Stimulated activated CD4-positive, alpha-beta T cell treated with anti-CD3 and anti-CD28 coated beads, Interleukin-4, amount 100 ng/mL, for 4 hours (primary cell): ENCODE measurements at regions not wholly inside any gene's neighbourhood (a gene's known extent, or its start where the extent isn't known, plus 50 kb on each side); places are given as distances from the start of the nearest gene placed in this dataset.
"Not testable (repeated sequence)": the region's sequence is repeated elsewhere in the genome, so short reads cannot be mapped to it uniquely, and the experiment has no call there.

ENCODE experiments used
- DNase-seq, 2 experiments: peaks; one replicate each; pipeline ENCODE4 v3.0.0-alpha.2; 2020

DNA sequence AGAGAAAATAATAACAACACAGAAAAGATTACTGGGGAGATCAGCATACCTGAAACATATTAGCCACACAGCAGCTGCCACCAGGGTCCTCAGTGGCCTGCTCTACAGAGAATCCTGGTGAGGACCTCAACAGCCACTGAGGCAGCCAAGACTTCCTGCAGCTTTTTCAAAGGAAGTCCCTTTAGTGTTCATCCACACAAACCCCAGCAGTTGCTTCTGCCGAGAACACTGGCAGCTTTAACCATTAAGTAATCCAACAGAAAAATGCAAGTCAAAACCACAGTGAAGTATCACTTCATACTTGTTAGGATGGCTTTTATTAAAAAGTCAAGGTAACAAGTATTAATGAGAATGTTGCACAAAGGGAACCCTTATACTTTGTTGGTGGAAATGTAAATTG is 542.0 kb upstream of the GCFC2 start:
- no peak for DNase-seq

DNA sequence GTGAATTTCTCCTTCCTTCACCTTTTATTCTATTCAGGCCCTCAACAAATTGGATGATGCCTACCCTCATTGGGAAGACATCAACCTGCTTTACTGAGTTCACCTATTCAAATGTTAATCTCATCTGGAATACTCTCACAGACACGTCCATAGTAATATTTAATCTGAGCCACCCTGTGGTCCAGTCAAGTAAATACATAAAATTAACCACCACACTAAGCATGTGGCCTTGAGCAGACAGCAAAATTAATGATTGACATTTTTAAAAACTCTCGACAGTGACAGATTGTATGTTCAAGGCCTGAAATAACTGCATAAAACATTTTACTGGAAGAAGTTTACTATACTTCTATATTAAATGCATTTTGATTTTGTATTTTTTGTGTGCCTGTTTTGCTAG is 540.6 kb upstream of the GCFC2 start:
- no peak for DNase-seq

DNA sequence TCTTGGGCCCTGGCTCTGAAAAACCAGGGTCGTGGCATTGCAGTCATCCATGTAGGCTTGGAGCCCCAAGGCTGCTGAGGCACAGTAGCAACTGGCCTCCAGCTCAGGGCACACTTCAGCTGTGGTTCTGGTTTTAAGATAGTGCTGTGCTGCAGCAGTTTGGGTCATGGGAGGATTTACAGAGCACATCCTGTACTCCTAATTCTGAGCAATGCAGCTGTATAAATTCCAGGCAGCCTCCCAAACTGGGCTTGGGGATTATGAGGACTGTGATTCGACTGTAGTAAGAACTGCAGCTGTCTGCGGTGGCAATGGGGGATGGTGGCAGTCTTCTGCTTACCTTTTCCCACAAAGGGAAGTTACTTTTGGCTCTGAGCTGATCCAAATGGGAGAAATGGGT is 536.3 kb upstream of the GCFC2 start:
- no peak for DNase-seq

GRCh38 chr2:76211991-76212985 is 501.6 kb upstream of the GCFC2 start:
- DNase-seq = no peak

DNA sequence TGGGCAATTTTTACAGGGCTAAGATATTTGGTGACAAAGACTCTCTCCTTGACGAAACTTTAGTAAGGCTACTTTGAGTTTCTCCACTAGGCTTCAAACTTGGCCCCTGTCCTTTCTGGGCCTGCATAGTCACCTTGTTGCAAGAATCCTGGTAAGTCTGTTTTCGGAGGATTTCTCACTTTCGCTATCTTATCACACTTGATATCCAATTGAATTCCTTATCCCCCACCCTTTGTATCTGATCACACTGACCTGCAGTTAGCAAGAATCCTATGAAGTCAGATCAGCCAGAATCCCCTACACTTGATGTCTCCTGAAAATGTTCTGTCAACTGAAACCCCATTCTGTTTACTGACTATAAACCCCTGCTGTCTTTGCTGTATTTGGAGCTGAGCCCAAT is 499.8 kb upstream of the GCFC2 start:
- no peak for DNase-seq

GRCh38 chr2:76204048-76204447 is 493.3 kb upstream of the GCFC2 start:
- DNase-seq = no peak

- DNase-seq = no peak
Observed at GRCh38 chr2:76202866-76203265, 492.2 kb upstream of the GCFC2 start.

GRCh38 chr2:76197842-76198448 is 487.2 kb upstream of the GCFC2 start:
- peak in 1 of 2 experiments; percentile 18 for DNase-seq

GRCh38 chr2:76197428-76197827 is 486.7 kb upstream of the GCFC2 start:
- DNase-seq = no peak

DNA sequence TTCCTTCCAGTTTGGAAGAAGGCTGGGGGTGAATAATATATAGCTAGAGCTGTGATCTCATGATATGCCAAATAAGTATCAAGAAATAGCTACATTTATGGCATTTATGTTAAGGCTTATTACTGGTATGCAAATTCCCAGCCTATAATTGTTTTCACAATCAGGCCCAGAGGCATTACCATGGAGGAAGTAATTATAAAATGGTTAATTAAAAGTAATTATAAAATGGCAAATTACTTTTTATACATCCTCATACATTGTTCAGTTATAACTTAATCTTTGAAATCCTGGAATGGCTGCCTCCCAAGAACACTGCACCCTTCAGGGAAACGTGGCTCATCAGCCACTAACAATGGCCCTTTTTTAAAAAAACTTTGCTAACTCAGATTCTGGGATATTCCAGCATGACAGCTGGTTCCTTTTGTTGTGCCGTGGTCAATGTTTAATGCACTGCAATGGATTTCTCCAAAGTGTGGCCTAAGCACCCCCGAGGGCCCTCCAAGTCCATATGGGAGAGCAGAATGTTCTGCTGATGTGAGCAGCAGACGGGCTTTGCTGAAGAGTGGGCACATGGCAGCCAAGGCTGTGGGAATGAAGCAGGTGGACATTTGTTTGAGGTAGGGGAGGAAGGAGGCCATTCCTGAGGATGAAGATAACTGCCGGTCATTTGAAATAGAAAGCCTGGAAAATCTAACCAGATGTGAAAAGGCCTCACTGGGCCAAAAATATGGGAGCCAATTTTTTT is 483.5 kb upstream of the GCFC2 start:
- no peak for DNase-seq

DNA sequence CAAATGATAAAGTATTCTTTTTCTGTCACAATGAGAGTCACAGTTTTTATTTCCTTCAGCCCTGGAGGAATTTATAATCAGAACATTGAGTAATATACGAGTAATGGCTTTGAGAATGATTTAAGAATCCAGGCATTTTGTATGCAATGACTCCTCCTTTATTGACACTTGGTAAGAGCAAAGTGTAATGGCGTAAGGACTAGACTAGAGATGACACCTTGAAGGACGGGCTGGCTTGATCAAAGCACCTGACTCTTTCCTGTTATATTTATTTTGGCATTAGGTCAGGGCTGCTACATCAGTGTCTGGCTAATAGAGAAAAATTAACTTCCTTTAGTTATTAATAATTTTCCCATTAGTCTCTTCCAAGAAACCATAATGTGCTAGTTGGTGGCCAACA is 482.4 kb upstream of the GCFC2 start:
- no peak for DNase-seq

GRCh38 chr2:76188334-76189008 is 477.8 kb upstream of the GCFC2 start:
- DNase-seq = no peak

DNA sequence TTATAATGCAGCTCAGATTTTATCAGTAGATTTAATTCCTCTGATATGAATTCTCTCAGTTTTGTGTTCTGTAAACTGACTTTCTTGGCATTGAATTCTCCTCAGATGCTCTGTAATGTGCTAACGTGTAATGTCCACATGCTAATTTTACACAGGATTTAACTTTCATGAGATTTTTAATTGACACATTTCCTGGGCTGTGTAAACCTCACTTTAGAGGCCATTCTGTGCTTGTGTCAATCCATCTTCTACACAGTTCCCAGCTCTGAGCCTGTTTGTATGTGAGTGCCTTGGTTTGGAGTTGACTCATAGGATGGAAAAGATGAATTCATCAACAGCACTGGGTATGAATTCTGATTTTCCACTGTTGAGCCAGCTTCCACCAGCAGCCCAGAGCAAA is 476.7 kb upstream of the GCFC2 start:
- no peak for DNase-seq

DNA sequence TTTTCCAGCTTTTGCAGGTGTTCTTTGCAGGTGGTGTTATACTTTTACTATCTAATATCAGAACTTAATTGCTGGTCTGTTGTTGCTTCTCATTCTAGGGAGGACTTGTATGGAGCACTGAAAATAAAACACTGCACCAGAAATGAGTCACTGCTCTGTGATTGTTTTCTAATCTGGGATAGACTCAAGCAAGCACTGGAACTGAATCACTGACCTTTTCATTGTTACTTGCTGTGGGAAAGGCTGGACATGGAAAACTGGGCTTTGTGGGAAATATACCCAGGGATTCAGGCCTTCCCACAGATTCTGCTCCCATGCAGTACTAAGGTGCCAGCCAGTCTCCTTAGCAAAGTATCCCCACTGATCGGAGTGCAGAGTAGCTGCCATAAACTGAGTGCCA is 470.0 kb upstream of the GCFC2 start:
- no peak for DNase-seq

DNA sequence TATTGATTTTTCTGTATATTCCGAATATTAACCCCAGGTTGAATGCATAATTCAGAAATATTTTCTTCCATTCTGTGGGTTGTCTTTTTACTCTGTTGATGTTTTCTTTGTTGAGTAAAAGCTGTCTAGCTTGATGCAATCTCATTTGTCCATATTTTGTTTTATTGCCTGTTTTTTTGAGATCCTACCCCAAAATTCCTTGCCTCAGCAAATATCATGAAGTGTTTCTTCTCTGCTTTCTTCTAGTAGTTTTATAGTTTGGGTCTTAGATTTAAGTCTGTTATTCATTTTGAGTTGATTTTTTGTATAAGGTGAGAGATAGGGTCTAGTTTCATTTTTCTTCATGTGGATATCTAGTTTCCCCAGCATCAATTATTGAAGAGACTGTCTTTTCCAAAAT is 467.9 kb upstream of the GCFC2 start:
- no peak for DNase-seq

- no peak for DNase-seq
Observed at GRCh38 chr2:76175295-76175694, 464.6 kb upstream of the GCFC2 start.

GRCh38 chr2:76174505-76174904 is 463.8 kb upstream of the GCFC2 start:
- DNase-seq = no peak

GRCh38 chr2:76173206-76173605 is 462.5 kb upstream of the GCFC2 start:
- DNase-seq = not testable (repeated sequence)

- not testable (repeated sequence) for DNase-seq
Observed at GRCh38 chr2:76172154-76172595, 461.5 kb upstream of the GCFC2 start.

GRCh38 chr2:76170856-76171255 is 460.1 kb upstream of the GCFC2 start:
- DNase-seq = no peak

- no peak for DNase-seq
Observed at GRCh38 chr2:76170009-76170384, 459.3 kb upstream of the GCFC2 start.

DNA sequence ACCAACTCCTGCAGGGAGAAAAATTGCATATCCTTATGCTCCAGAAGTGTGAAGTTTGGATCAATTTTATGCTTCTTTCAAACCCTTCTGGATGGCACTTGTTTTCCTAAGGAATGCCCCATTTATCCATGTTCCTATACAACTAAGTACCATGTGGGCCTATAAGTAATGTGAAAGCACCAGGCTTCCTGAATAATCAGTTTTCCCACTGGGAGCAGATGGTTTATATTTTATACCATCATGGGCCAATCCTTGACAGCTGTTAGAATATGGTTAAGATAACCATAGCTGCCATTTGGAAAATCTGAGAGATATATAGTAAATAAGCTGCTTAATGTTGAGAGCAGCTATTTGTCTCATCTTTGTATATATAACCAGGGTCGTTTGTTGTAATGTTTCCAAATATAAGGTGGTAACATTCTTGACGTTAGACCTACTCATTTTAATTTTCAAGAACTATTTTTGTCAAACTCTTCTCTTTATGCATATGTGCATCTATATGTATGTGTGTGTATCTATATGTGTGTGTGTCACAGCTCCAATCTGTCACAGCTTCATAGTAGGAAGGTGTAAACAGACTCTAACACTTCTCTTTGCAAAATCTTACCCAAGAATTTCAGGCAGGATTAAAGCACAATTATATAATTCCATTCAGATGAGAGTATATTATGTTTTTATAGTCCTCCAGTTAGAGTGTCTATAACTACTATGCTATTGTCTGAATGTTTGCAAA is 458.7 kb upstream of the GCFC2 start:
- no peak for DNase-seq
